ENCODE measurements at regions not wholly inside any gene's neighbourhood (a gene's known extent, or its start where the extent isn't known, plus 50 kb on each side); places are given as distances from the start of the nearest gene placed in this dataset.

DNA sequence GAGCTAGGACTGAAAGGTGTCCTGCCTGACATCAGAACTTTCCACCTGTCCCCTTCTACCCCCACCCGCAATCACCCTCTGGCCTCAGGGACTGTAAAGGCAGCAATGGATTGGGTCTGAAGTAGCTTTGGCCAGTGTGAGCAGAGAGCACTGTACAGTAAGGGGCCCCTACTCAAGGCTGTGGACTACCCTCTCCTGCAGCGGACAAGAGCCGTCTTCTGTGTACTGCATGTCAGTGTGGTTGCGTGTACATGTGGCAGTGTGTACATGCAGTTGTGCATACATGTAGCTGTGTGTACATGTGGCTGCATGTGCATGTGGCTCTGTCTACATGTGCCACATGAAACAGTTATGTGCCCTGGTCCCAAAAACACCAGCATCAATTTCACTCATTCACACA, 205.9 kb upstream of the LINGO1 start:
- no peak for FAIRE-seq
- POLR2A ChIA-PET (ENCODE audit: partially characterized antibody), result no interaction called here
- TF ChIP-seq GABPA (IDR thresholded peaks at IDR 0.05; ENCODE audit: borderline replicate concordance, insufficient read depth, low read length) (no peak), ASH2L (IDR thresholded peaks at IDR 0.05; ENCODE audit: low read length) (no peak), RBBP5 (IDR thresholded peaks at IDR 0.05; ENCODE audit: borderline replicate concordance, low read depth, low read length) (no peak), POLR2A (IDR thresholded peaks at IDR 0.05; ENCODE audit: control extremely low read depth in 1 of 2, low read depth in 2 of 2, low read length in 2 of 2) (no peak), TAF7 (optimal IDR thresholded peaks at IDR 0.05; ENCODE audit: borderline replicate concordance, low read depth, low read length) (no peak), MAFK (IDR thresholded peaks at IDR 0.05; ENCODE audit: low read depth, low read length) (no peak), RFX5 (IDR thresholded peaks at IDR 0.05; ENCODE audit: borderline replicate concordance, low read depth, low read length) (no peak), JUN (IDR thresholded peaks at IDR 0.05; ENCODE audit: low read depth, low read length) (no peak)

More for the DNA sequence above, 205.9 kb upstream of the LINGO1 start:
- H3K4me3 ChIP-seq (ENCODE audit: extremely low read depth in 1 of 4, insufficient read depth in 2 of 4, low read depth in 3 of 4, low read length in 4 of 4), result no peak overlapping the region
- H4K8ac ChIP-seq (ENCODE audit: extremely low read depth, insufficient read depth, low read length), result no peak overlapping the region
- no peak overlapping the region for H2AK5ac ChIP-seq (ENCODE audit: low read depth, low read length)
- H2BK20ac ChIP-seq (ENCODE audit: low read length), result 0 out of 2 replicates have a peak overlapping the region, but pooled peaks have one; percentile 57
- H4K20me1 ChIP-seq (replicated peaks in 1 of 2; ENCODE audit: control insufficient read depth in 1 of 2, insufficient read depth in 2 of 2, low read length in 2 of 2), result no peaks in the 10 kb centered on the region
- H2BK12ac ChIP-seq (ENCODE audit: low read depth, low read length), result no peak overlapping the region
- H2BK120ac ChIP-seq (replicated peaks; ENCODE audit: low read depth, low read length), result no peak overlapping the region
- no peak overlapping the region for H3K4me2 ChIP-seq (ENCODE audit: insufficient read depth in 1 of 2, low read depth in 2 of 2, low read length in 2 of 2)
- H3K4ac ChIP-seq (replicated peaks; ENCODE audit: insufficient read length, low read depth, low read length), result no peak overlapping the region
- H3K79me1 ChIP-seq (ENCODE audit: low read depth, low read length), result no peaks in the 10 kb centered on the region
- WGBS, 2 experiments (ENCODE audit: extremely low coverage in 1 of 2, insufficient coverage in 1 of 2, insufficient read length in 1 of 2, insufficient replicate concordance in 2 of 2, low coverage in 1 of 2, low lambda C conversion rate in 2 of 2, missing lambda C conversion rate in 1 of 2), result 90% methylated on average over 4 of the region's 4 CpGs; no CpG with 5 or more reads in 1 of the 2 experiments
- no peak for DNase-seq (ENCODE audit: low read depth in 1 of 2, low spot score in 2 of 2)
- H3K36me3 ChIP-seq (ENCODE audit: control insufficient read depth in 2 of 4, insufficient read depth in 4 of 4, low read length in 3 of 4), result no peaks in the 10 kb centered on the region
- no peak overlapping the region for H3K9ac ChIP-seq (replicated peaks in 1 of 4; ENCODE audit: extremely low read depth in 1 of 4, low read depth in 3 of 4, low read length in 3 of 4)
- no peak overlapping the region for H3K56ac ChIP-seq (replicated peaks; ENCODE audit: insufficient read length, low read depth, low read length)
- no peak overlapping the region for H2BK5ac ChIP-seq (ENCODE audit: low read depth, low read length)
- H2AFZ ChIP-seq (ENCODE audit: low read length), result no peak overlapping the region
- CTCF ChIA-PET (ENCODE audit: partially characterized antibody), result interaction anchor here (1.3 to 3.1 kb wide), 6 partner anchors 14 to 183 kb away, joined by 3 to 16 read pairs (median 6); no protein-coding TSS in a partner anchor
- H2BK15ac ChIP-seq (ENCODE audit: low read length), result peak overlapping the region; percentile 90; the same call in 1 of the 2 replicates
- H3K9me3 ChIP-seq (ENCODE audit: insufficient read depth in 2 of 2, low read depth in 1 of 2, low read length in 1 of 2), result no peaks in the 10 kb centered on the region
- no peak overlapping the region for H4K5ac ChIP-seq (ENCODE audit: insufficient read length, low read depth, low read length)
- H3K79me2 ChIP-seq (ENCODE audit: control insufficient read depth in 1 of 2, insufficient read depth in 2 of 2, low read length in 2 of 2), result no peaks in the 10 kb centered on the region
- H3K18ac ChIP-seq (ENCODE audit: extremely low read depth, low read length), result no peak overlapping the region
- H4K91ac ChIP-seq (replicated peaks; ENCODE audit: insufficient read length, low read length), result no peak overlapping the region
- no peak overlapping the region for H3K27ac ChIP-seq (ENCODE audit: low read depth, low read length)
- no peaks in the 10 kb centered on the region for H3K23me2 ChIP-seq (ENCODE audit: low read depth, low read length)
- no peak overlapping the region for H3K14ac ChIP-seq (ENCODE audit: insufficient read length)
- peaks cover 0 to 9% (median 5%) of the 10 kb centered on the region in 4 experiments; a peak in 2 of 7 replicates for H3K4me1 ChIP-seq (replicated peaks in 1 of 4; ENCODE audit: control insufficient read depth in 3 of 4, insufficient read depth in 4 of 4, low read length in 3 of 4)
- H3K23ac ChIP-seq (ENCODE audit: insufficient read length), result no peak overlapping the region
- no peaks in the 10 kb centered on the region for H3K27me3 ChIP-seq (replicated peaks in 1 of 4; ENCODE audit: control insufficient read depth in 3 of 4, extremely low read depth in 1 of 4, insufficient read depth in 3 of 4, low read length in 3 of 4)

All from H1 (cell line).